ENCODE measurements at regions not wholly inside any gene's neighbourhood (a gene's known extent, or its start where the extent isn't known, plus 50 kb on each side); places are given as distances from the start of the nearest gene placed in this dataset.

DNA sequence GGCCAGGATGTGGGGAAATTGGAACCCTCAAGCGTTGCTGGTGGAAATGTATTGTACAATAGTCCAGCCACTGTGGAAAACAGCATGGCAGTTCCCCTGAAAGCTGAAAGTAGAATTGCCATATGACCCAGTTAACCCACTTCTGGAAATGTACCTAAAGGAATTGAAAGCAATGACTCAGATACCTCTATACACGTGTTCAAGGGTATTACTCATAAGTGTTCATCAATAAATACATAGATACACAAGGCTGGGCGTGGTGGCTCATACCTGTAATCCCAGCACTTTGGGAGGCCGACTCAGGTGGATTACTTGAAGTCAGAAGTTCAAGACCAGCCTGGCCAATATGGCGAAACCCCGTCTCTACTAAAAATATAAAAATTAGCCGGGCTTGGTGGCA, 71.9 kb upstream of the IRS2 start:
- no peak for DNase-seq (ENCODE audit: low spot score)

DNA sequence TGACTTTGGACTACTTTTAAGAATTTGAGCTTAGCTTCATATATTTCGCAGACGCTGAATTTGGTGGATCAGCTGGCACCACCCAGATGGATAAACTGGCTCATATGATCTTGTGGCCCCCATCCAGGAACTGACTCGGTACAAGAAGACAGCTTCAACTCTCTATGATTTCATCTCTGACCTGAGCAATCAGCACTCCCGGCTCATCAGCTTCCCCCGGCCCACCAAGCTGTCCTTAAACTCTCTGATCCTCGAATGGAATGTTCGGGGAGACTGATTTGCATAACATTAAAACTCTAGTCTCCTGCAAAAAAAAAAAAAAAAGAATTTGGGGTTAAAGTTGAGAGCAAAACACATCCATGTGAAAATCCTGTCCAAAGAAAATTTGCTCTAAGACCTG, 71.4 kb upstream of the IRS2 start:
- DNase-seq (ENCODE audit: low spot score) = no peak

DNA sequence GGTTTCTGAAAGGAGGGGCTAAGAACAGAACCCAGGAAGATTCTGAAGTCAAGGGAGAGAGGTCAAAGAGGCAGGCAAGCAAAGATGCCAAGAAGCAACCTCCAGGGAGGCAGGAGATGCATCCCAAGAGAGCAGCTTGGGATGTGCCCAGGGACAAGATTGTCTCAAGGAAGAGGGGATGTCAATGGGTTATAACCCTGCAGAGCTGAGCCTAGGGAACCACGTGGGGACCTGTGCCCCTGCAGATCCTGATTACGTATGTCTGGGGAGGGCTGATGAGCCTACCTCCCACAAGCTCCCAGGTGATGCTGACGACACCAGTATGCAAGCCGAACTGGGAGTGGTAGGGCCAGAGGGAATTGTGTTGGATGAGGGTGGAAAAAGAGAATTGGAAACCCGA, 70.9 kb upstream of the IRS2 start:
- DNase-seq (ENCODE audit: low spot score) = no peak

DNA sequence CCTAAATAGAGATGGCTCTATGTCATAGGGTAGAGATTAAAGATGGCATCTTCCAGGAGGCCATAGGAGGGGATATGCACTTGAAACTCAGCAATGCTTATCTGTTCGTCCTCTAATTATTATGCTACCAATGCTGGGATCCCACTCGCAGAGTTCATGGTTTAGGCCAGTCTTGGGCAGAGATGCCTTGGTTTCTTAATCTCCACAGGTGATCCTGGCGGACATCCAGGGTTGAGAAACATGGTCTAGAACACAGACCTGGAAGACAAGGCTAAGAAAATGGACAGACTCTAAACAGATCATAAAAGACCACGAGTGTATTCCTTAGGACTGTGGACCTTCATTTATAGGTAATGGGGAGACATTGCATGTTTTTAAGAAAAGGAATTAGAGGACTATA, 70.0 kb upstream of the IRS2 start:
- no peak for DNase-seq (ENCODE audit: low spot score)

DNA sequence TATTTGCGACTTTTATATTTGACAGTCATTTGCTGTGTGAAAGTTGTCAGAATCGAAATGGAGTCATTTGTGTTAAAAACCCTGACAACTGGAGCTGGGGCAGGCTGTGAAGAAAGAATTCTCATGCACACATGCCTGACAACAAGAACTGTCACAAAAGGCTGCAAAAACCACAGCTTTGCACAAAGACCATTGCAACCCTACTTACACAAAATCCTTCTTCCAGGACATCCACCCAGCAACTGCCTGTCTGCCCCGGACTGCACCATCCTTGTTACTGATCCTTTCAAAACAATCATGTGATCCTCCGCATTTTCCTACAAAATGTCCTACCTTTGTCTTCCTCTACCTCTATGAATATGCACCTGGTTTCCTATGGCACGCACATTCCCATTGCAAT, 66.8 kb upstream of the IRS2 start:
- DNase-seq (ENCODE audit: low spot score) = no peak

DNA sequence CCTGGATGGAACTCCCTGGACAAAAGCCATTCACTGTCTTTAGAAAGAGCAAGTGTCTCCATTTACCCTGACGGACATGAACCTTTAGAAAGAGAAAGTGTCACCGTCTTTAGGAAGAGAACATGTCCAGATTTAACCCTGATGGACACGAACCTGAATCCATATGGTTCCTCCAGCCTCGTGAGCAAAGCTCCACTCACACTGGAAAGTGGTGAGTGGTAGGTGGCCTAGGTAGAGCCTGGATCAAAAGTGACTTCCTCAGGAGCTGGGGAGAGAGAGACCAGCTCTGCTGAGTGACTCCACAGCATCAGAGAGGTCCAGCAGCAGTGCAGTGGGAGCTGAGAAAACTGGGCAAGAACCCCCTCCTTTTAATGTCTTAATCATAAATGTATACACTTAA, 59.8 kb upstream of the IRS2 start:
- DNase-seq (ENCODE audit: low spot score) = no peak

DNA sequence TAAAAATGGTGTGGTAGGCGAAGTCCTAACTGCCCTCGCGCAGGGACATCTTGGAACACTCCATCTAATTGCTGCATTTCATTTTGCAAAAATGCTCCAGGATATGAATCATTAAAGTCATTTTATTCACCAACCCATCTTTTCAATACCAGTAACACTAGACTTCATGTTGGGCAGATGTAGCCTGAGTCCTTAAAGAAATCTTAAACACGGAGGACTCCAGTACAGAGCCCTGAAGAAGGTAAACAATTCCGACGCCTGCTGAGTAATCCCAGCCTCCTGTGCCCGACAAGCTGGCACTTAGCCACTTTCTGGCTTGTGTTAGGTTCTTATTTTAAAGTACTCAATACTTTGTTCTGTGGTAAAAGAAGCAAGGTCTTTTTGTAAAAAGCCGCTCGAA, 58.0 kb upstream of the IRS2 start:
- DNase-seq (ENCODE audit: low spot score) = no peak

DNA sequence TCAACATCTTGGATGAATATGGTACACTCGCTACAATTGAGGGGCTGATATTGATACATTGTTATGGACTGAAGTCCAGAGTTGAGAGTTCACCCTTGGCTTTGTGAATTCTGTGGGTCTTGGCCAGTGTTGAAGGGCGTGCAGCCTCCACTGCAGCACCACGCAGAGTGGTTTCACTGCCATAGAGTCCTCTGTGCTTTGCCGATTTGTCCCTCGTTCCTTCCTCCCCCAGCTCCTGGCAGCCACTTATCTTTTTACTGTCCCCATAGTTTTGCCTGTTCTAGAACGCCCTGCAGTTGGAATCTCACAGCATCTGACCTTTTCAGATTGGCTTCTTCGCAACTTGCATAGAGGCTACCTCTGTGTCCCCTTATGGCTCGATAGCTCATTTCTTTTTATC, 57.3 kb upstream of the IRS2 start:
- no peak for DNase-seq (ENCODE audit: low spot score)

DNA sequence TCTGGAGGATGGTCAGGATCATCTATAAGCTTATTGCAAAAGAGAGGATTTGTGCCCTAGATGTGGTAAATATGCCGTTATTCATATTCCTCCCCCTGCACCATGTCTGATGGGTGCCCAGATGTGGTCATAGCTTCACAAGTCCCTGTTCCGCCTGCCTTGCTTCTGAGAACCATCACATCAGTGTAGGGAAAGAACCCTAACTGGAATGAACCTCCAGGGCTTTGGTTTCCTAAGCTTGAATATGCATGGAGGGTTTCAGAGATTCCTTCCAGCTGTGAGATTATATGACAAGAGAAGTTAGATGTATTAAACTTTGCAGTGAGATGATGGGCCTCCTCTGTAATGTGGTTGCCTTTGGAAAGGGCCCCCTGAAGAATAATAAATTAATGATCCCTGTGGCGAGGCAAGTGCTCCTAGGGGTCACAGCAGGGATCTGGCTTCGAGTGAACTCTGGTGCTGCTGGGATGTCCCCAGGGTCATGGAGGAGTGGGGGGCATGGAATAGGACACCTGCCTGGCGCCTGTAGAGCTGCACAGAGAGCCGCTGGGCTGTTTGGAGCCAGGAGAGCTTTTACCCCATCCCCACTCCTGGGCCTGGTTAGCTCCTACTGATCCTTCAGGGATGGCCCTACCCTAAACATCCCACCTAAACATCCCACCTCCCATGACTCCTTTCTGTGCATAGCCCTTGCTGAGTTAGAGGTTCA, 56.0 kb upstream of the IRS2 start:
- no peak for DNase-seq (ENCODE audit: low spot score)

DNA sequence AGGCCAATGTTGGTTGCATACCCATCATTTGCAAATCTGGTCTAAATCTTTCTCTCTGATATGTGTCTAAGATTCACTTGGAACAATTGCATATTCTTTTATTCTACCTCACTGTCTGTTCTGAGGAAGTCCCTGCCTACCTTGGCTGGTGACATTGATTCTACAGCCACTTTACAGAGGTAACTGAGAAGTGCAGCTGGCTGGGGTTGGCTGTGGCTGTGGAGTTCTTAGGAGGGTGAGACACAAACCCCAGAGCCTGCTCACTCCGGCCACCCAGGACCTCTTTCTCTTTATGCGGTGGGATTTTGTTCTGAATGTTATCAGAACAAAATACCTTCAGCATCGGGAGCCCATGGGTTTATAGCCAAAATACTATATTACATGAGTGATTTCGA, 54.5 kb upstream of the IRS2 start:
- no peak for DNase-seq (ENCODE audit: low spot score)

DNA sequence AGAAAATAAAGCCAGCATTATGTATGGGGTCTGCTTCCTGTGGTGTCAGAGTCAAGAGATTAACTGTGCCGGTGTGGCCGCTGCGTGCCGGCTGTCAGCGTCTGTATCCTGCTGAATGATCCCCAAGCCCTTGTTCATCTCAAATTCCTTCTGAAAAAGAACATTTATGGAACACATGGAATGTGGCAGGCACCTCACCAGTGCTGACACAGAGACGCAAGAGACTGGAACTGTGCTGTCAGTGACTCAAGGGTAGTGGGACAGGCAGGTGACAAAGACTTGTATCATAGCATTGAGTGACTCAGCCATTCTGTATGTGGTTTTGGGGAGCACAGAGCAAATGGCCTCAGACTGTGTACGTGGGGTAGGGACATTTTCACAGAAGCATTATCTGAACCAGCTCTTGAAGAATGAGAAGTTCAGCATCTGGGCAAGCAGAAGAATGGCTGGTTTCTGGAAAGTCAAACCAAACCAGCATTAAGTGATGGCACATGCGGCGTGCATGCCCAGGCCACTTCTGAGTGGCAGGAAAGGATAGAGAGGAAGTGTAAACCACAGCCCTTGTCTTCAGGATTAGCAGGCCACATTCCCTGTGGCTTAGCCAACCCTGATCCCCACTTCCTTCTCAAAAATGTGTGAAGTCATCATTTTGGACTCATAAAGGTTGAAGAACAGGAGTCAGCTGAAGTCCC, 54.0 kb upstream of the IRS2 start:
- no peak for DNase-seq (ENCODE audit: low spot score)

DNA sequence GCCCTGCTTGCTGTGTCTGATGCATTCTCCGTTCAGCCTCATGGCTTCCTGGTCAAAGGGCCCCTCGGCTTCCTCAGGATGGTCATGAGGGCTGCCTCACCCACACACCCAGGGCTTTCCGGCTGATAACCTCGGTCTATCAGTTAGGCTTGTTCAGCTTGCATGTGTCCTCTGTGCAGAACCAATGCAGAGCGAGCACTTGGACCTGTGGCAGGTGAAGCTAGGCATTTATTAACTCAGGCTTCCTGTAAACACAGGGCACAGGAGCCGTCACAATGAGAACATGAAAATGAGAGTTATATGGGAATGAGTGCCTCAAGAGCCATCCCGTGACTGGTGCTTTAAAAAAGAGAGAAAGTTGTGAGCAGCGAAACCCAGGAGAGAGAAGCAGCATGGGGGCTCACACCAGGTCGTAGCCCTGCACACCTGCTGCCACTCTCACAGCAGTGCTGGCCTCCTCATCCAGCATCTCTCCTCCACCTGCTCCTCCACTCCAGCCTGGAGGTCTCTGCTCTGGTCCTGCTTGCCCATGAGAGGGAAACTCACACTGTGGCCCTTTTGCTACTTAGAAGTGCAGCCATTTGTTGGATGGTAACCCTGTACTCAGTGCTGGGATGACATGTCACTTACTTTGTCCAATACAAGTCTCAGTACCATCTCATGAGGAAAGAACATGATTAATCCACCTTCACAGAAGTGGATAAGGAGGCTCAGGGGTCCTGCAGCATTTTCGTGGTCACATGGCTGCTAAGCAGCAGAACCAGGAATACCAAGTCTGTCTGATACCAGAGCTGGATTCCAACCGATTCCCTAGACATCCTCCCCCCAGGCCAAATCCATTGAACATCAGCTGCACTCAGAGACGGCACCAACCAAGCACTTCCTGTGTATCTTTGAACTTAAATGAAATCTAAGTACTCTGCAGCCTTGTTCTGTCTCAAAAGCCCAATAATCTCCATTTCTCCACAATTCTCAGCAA, 50.5 kb upstream of the IRS2 start:
- no peak for DNase-seq (ENCODE audit: low spot score)

Measured in D341Med (cell line).